ENCODE measurements at regions not wholly inside any gene's neighbourhood (a gene's known extent, or its start where the extent isn't known, plus 50 kb on each side); places are given as distances from the start of the nearest gene placed in this dataset.
"Not testable (repeated sequence)": the region's sequence is repeated elsewhere in the genome, so short reads cannot be mapped to it uniquely, and the experiment has no call there.

- H3K27me3 Mint-ChIP-seq, result peaks cover 11 to 22% of the 10 kb centered on the region in 2 donors
- H3K4me3 Mint-ChIP-seq, result no peak overlapping the region
- H3K36me3 Mint-ChIP-seq, result no peaks in the 10 kb centered on the region
- peaks cover 5 to 9% of the 10 kb centered on the region in 2 donors for H3K4me1 Mint-ChIP-seq
- DNase-seq (no peak), ATAC-seq (replicated peaks) (no peak)
- H3K9me3 Mint-ChIP-seq, result peaks cover 2 to 6% of the 10 kb centered on the region in 2 donors
- H3K27ac Mint-ChIP-seq, result no peak overlapping the region
Observed at GRCh38 chr5:67773411-67774266, 441.9 kb upstream of the PIK3R1 start.

DNA sequence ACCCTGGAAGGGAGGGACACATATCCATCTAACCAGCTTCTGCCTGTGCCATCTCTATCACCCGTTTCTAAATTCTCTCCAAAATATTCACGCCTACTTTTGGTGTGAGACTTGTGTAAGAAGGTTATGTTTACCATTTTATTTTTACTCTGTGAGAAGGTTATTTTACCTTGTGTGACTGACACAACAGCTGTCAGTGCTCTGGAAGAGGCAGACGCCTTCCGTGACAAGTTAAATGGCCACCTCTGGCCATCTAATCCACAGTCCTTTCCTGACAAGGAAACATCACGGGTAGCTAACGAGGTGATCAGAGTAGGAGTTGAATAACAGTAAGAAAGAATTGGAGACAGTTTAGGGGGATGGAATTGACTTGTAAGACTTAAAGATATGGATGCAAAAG lies 443.8 kb upstream of the PIK3R1 start:
- DNase-seq, result no peak
- no peak overlapping the region for H3K27ac Mint-ChIP-seq
- peaks cover 5 to 9% of the 10 kb centered on the region in 2 donors for H3K4me1 Mint-ChIP-seq
- no peaks in the 10 kb centered on the region for H3K36me3 Mint-ChIP-seq
- ATAC-seq (replicated peaks), result no peak
- H3K9me3 Mint-ChIP-seq, result peaks cover 0 to under 1% of the 10 kb centered on the region in 2 donors
- H3K27me3 Mint-ChIP-seq, result peaks cover 10 to 11% of the 10 kb centered on the region in 2 donors
- H3K4me3 Mint-ChIP-seq, result no peak overlapping the region

- Mint-ChIP-seq H3K27me3 (peaks cover 9 to 11% of the 10 kb centered on the region in 2 donors), H3K4me1 (peaks cover 5 to 9% of the 10 kb centered on the region in 2 donors), H3K4me3 (no peak overlapping the region), H3K27ac (no peak overlapping the region), H3K9me3 (no peaks in the 10 kb centered on the region), H3K36me3 (no peaks in the 10 kb centered on the region)
- DNase-seq (no peak), ATAC-seq (replicated peaks) (no peak)
Observed at GRCh38 chr5:67771221-67771620, 444.3 kb upstream of the PIK3R1 start.

DNA sequence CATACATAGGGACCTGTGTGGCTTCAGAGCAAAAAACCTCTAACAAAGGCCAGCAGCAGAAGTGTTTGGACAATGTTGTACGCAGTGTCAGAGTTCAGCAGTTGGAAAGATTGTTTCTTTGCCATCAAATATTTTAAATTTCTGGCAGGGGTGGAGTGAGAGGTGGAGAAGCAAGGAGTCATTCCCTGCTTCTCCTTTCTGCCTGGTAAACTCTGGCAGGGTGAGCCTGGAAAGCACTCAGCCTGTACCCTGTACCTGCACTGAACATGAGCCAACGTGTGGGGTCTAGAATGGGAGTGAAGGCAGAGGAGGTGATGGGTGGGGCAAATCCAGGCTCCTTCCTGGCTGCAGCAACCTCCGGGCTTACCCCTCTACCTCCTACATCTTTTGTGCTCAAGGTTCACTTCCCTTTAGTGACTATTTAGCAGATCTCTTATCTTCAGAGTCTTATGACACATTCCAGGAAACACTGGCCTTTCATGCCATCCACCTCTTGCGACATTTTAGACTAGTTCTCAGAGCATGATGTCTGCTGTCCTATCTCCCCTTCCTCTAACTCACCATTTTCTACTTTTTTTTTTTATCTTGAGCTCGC lies 445.0 kb upstream of the PIK3R1 start:
- peak; percentile 96 to 98 for ATAC-seq (replicated peaks)
- DNase-seq, result no peak
- H3K9me3 Mint-ChIP-seq, result peaks cover 0 to 1% of the 10 kb centered on the region in 2 donors

GRCh38 chr5:67765697-67766096 lies 449.9 kb upstream of the PIK3R1 start:
- no peaks in the 10 kb centered on the region for H3K36me3 Mint-ChIP-seq
- ATAC-seq (replicated peaks), result no peak
- no peak overlapping the region for H3K4me3 Mint-ChIP-seq
- H3K27me3 Mint-ChIP-seq, result no peaks in the 10 kb centered on the region
- H3K9me3 Mint-ChIP-seq, result peaks cover 0 to 4% of the 10 kb centered on the region in 2 donors
- DNase-seq, result no peak
- H3K27ac Mint-ChIP-seq, result no peak overlapping the region
- peaks cover 3 to 4% of the 10 kb centered on the region in 2 donors for H3K4me1 Mint-ChIP-seq

More for the DNA sequence above, 445.0 kb upstream of the PIK3R1 start:
- Mint-ChIP-seq H3K27ac (no peak overlapping the region), H3K36me3 (no peaks in the 10 kb centered on the region), H3K4me1 (peaks cover 5 to 9% of the 10 kb centered on the region in 2 donors), H3K4me3 (no peak overlapping the region), H3K27me3 (peaks cover 9 to 11% of the 10 kb centered on the region in 2 donors)

GRCh38 chr5:67757771-67758170 lies 457.8 kb upstream of the PIK3R1 start:
- H3K9me3 Mint-ChIP-seq, result peaks cover 18 to 26% of the 10 kb centered on the region in 2 donors
- H3K36me3 Mint-ChIP-seq; H3K4me1 Mint-ChIP-seq; DNase-seq; H3K27ac Mint-ChIP-seq; H3K27me3 Mint-ChIP-seq; H3K4me3 Mint-ChIP-seq; ATAC-seq (replicated peaks): not testable (repeated sequence)

DNA sequence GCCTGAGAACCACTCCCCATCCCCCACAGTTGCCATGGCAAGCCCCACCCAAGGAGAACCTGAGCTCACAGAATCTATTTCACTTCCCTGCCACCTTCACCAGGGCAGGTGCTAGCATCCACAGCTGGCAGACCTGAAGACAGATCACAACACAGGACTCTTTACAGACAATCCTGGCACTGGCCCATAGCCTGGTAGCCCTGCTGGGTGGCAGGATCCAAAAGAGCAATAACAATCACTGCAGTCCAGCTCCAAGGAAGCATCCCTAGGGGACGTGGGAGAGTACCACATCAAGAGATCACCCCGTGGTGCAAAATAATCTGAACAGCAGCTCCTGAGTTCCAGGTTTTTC lies 463.2 kb upstream of the PIK3R1 start:
- peaks cover 4 to 6% of the 10 kb centered on the region in 2 donors for H3K27me3 Mint-ChIP-seq
- H3K9me3 Mint-ChIP-seq, result peaks cover 21 to 23% of the 10 kb centered on the region in 2 donors
- no peaks in the 10 kb centered on the region for H3K36me3 Mint-ChIP-seq
- H3K27ac Mint-ChIP-seq, result no peak overlapping the region
- no peak for ATAC-seq (replicated peaks)
- no peaks in the 10 kb centered on the region for H3K4me1 Mint-ChIP-seq
- DNase-seq, result no peak
- H3K4me3 Mint-ChIP-seq, result no peak overlapping the region

GRCh38 chr5:67748165-67748690 lies 467.3 kb upstream of the PIK3R1 start:
- H3K9me3 Mint-ChIP-seq, result peaks cover 16 to 23% of the 10 kb centered on the region in 2 donors
- H3K27ac Mint-ChIP-seq, result no peak overlapping the region
- DNase-seq (no peak), ATAC-seq (replicated peaks) (no peak)
- no peak overlapping the region for H3K4me3 Mint-ChIP-seq
- H3K27me3 Mint-ChIP-seq, result peaks cover 0 to 4% of the 10 kb centered on the region in 2 donors
- peaks cover 0 to 2% of the 10 kb centered on the region in 2 donors for H3K36me3 Mint-ChIP-seq
- H3K4me1 Mint-ChIP-seq, result no peaks in the 10 kb centered on the region

DNA sequence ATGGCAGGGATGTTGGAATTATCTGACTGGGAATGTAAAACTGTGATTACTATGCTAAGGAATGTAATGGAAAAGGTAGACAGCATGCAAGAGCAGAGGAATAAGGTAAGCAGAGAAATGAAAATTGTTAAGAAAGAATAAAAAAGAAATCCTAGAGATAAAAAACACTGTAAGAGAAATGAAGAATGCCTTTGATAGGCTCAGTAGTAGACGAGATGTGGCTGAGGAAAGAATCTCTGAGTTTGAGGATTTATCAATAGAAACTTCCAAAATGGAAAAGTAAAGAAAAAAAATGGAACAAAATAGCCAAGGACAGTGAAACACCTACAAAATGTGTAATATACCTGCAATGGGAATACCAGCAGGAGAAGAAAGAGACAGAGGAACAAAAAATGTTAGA lies 468.5 kb upstream of the PIK3R1 start:
- no peak overlapping the region for H3K27ac Mint-ChIP-seq
- no peak overlapping the region for H3K4me3 Mint-ChIP-seq
- H3K27me3 Mint-ChIP-seq, result peaks cover 0 to 4% of the 10 kb centered on the region in 2 donors
- peaks cover 0 to 2% of the 10 kb centered on the region in 2 donors for H3K36me3 Mint-ChIP-seq
- no peak for DNase-seq
- no peaks in the 10 kb centered on the region for H3K4me1 Mint-ChIP-seq
- peaks cover 12 to 17% of the 10 kb centered on the region in 2 donors for H3K9me3 Mint-ChIP-seq
- no peak for ATAC-seq (replicated peaks)

GRCh38 chr5:67746608-67747007 lies 468.9 kb upstream of the PIK3R1 start:
- not testable (repeated sequence) for H3K4me3 Mint-ChIP-seq
- H3K9me3 Mint-ChIP-seq, result peaks cover 12 to 17% of the 10 kb centered on the region in 2 donors

DNA sequence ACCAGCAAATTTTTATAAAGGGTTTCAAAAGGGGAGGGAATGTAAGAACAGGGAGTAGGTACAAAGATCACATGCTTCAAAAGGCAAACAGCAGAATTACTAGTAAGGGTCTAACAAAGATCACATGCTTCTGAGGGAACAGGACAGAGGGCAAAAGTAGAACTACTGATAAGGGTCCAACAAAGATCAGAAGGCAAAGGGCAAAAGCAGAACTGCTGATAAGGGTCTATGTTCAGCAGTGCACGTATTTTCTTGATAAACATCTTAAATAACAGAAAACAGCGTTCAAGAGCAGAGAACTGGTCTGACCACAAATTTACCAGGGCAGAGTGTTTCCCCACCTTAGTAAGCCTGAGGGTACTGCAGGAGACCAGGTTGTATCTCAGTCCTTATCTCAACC lies 469.5 kb upstream of the PIK3R1 start:
- Mint-ChIP-seq H3K36me3 (peaks cover 0 to 2% of the 10 kb centered on the region in 2 donors), H3K4me3 (no peak overlapping the region), H3K4me1 (no peaks in the 10 kb centered on the region), H3K27me3 (peaks cover 0 to 4% of the 10 kb centered on the region in 2 donors), H3K9me3 (peaks cover 12 to 17% of the 10 kb centered on the region in 2 donors), H3K27ac (no peak overlapping the region)
- no peak for ATAC-seq (replicated peaks)
- DNase-seq, result no peak

More at GRCh38 chr5:67746608-67747007, 468.9 kb upstream of the PIK3R1 start:
- H3K27ac Mint-ChIP-seq; DNase-seq; H3K36me3 Mint-ChIP-seq; ATAC-seq (replicated peaks); H3K27me3 Mint-ChIP-seq; H3K4me1 Mint-ChIP-seq: not testable (repeated sequence)

DNA sequence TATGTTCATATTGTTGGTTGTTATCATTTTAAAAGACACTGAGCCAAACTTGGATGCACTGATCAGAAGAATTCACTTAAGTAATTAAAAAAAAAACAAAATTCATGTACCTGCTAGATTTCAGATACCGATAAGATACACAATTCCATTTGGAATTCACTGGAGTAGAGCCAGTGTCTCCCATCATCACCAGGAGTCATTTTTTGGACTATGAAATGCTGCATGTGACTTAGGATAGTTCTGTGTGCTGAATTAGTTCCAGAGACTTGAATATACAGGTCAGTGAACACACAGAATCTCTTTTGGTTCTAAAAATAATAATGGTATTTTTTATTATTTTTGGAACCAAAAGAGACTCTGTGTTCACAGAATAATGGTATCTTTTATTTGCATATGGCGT lies 482.6 kb upstream of the PIK3R1 start:
- ATAC-seq (replicated peaks), result no peak
- Mint-ChIP-seq H3K27ac (no peak overlapping the region), H3K27me3 (peaks cover 3 to 19% of the 10 kb centered on the region in 2 donors), H3K36me3 (no peaks in the 10 kb centered on the region), H3K9me3 (peaks cover 0 to 1% of the 10 kb centered on the region in 2 donors), H3K4me3 (no peak overlapping the region), H3K4me1 (no peaks in the 10 kb centered on the region)
- no peak for DNase-seq

DNA sequence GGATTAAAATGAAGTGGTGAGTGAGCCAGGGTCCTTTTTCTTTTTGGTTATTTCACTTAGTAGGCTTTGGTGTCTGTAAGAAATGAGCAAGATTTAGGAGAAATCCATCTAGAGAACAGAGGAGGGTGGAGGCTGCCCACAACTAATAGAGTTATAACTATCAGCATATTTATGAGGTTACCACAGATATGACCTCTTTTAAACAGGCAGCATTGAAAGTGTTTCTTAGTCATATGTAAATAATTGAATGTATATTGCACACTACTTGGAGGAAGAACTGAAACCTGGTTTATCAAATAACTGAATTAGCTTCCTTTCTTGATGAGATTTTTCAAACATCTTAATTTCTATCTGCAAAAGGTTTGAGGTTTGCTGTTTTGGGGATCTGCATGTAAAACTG lies 483.1 kb upstream of the PIK3R1 start:
- H3K4me1 Mint-ChIP-seq, result no peaks in the 10 kb centered on the region
- no peaks in the 10 kb centered on the region for H3K36me3 Mint-ChIP-seq
- peak; percentile 53 to 55 for ATAC-seq (replicated peaks)
- peaks cover 3 to 19% of the 10 kb centered on the region in 2 donors for H3K27me3 Mint-ChIP-seq
- no peak for DNase-seq
- no peak overlapping the region for H3K27ac Mint-ChIP-seq
- H3K9me3 Mint-ChIP-seq, result peaks cover 0 to 1% of the 10 kb centered on the region in 2 donors
- no peak overlapping the region for H3K4me3 Mint-ChIP-seq

DNA sequence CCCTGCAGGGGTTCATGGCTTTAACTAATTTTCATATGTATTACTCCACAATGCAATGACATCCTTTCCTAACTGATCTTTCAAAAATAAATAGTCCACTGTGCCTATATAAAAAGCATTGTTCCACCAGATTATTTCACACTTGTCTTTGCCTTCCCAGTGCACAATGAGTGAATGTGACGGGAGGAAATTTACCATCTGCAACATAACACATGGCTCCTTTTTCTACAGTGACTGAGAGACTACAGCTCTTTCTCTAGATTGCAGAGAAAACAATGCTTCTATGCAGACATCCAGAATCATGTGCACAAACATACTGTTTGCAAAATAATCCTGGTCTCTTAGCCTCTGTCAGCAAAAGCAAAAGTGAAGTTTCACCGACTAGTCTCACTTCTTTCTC lies 483.7 kb upstream of the PIK3R1 start:
- Mint-ChIP-seq H3K9me3 (peaks cover 0 to 1% of the 10 kb centered on the region in 2 donors), H3K27ac (no peak overlapping the region), H3K4me3 (no peak overlapping the region), H3K36me3 (no peaks in the 10 kb centered on the region), H3K4me1 (no peaks in the 10 kb centered on the region), H3K27me3 (peaks cover 3 to 19% of the 10 kb centered on the region in 2 donors)
- no peak for ATAC-seq (replicated peaks)
- no peak for DNase-seq

Measured in stimulated activated naive B cell treated with anti-CD40 and anti-IgM and Interleukin-4, amounts not matched to agents 10 μg/mL and 1 μg/mL and 100 μg/mL, for 72 hours (primary cell).